DMS53 treated with DMSO at 0.1 percent for 48 hours (cell line): ENCODE measurements at regions not wholly inside any gene's neighbourhood (a gene's known extent, or its start where the extent isn't known, plus 50 kb on each side); places are given as distances from the start of the nearest gene placed in this dataset.
"Not testable (repeated sequence)": the region's sequence is repeated elsewhere in the genome, so short reads cannot be mapped to it uniquely, and the experiment has no call there.

Source experiments
- DNase-seq: peaks from one replicate; lab custom pipeline; 2025; ENCODE audit not compliant: unreplicated experiment; lab: John Stamatoyannopoulos, UW

DNA sequence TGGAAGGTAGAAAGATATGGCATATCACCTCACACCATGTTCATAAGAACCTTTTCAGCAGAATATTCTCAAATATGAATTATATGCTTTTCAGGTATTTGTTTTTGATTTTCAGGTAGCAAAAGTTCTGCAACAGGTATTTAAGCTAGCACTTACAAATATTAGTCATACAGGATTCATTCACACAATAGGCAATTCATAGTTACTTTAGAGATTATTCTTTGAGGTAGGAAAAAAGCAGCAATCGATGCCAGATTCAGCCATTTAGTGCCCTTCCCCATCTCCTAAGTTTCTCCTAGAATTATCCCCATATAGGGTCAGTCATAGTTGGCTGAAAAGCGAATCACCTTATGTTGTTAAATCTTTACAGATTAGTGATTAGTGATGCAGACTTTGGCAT, 177.4 kb upstream of the MMADHC start:
- no peak for DNase-seq

GRCh38 chr2:149763358-149763757, 175.8 kb upstream of the MMADHC start:
- DNase-seq = no peak

DNA sequence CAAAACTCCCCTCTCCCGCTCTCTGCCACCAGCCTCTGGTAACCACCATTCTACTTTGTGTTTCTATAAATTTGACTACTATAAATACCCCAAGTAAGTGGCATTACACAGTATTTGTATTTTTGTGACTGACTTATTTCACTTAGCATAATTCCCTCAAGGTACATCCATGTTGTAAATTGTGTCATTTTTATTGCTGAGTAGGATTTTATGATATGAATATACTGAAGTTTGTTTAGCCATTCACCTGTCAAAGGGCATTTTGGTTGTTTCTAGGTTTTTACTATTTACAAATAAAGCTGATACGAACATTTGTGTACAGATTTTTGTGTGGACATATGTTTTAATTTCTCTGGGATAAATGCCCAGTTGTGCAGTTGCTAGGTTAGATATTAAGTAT, 174.0 kb upstream of the MMADHC start:
- no peak for DNase-seq

DNA sequence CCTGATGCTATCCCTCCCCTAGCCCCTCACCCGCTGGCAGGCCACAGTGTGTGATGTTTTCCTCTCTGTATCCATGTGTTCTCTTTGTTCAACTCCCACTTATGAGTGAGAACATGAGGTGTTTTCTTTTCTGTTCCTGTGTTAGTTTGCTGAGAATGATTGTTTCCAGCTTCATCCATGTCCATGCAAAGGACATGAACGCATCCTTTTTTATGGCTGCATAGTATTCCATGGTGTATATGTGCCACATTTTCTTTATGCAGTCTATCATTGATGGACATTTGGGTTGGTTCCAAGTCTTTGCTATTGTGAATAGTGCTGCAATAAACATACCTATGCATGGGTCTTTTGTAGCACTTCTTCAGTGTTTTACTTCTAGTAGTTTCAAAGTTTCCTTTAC, 171.8 kb upstream of the MMADHC start:
- DNase-seq = not testable (repeated sequence)

GRCh38 chr2:149754722-149755121, 167.1 kb upstream of the MMADHC start:
- DNase-seq = not testable (repeated sequence)

GRCh38 chr2:149747456-149747855, 159.9 kb upstream of the MMADHC start:
- DNase-seq = no peak

- DNase-seq = no peak
These were observed 158.0 kb upstream of the MMADHC start for GRCh38 chr2:149745396-149746230.

DNA sequence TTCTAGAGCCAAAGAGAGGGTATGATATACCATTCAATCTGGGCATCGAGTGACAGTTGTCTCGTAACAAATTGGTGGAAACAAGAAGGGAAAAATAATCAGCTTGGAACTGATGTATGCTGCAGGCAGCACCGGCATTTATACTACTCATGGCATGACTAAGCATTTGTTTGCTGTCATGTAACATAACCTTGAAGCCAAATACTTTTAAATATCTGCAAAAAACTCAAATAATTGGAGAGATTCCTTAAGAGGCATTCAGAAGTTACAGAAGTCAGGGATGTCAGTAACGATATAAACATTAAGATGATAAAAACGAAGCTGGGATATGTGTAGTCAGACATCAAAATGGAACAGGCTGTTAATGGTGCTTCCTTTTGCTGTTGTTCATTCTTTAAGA, 157.3 kb upstream of the MMADHC start:
- DNase-seq = no peak

DNA sequence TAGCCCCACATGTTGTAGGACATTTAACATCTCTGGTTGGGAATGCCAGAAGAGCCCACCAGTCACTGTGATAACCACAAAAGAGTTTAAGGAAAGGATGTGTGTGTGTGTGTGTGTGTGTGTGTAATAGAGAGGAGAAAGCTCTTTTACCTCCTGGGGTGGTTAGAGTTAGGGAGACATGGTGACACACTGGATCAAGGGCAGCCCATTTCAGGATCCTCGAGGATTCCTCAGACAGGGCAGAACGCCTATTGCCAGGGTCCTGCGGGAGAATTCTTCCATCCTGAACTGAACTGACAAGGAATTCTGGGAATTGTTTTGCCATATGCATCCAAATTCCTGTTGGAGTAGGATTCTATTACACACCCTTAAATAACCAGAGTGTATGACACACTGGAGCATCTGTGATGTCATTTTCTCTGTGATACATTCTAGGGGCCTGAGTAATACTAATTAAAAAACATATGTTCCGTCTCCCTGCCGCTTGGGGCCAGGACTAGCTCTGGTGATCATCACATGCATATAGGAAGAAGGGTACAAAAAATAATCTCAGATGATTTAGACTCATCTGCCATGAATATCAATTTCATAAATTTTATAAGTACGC, 156.4 kb upstream of the MMADHC start:
- DNase-seq = no peak

DNA sequence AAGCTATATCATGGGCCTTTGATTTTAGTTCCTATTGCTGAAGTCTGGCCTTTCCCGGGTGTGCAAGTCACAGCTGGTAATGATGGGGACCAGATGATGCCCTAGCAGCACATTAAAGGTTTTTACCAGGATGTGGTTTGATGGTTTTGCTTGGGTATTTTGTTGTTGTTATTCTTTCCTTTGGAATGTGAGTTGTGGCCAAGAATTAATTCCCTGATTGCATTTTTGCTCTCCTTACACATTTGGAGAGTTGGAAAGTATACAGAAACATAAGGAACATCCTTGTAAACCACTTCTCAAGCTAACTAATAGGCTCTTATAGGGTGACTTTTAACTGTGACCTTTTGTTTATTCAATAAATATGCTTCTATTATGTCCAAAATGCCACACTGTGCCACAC, 154.1 kb upstream of the MMADHC start:
- DNase-seq = no peak

GRCh38 chr2:149740490-149740889, 152.9 kb upstream of the MMADHC start:
- no peak for DNase-seq

- DNase-seq = no peak
These were observed 152.3 kb upstream of the MMADHC start for GRCh38 chr2:149739883-149740265.

DNA sequence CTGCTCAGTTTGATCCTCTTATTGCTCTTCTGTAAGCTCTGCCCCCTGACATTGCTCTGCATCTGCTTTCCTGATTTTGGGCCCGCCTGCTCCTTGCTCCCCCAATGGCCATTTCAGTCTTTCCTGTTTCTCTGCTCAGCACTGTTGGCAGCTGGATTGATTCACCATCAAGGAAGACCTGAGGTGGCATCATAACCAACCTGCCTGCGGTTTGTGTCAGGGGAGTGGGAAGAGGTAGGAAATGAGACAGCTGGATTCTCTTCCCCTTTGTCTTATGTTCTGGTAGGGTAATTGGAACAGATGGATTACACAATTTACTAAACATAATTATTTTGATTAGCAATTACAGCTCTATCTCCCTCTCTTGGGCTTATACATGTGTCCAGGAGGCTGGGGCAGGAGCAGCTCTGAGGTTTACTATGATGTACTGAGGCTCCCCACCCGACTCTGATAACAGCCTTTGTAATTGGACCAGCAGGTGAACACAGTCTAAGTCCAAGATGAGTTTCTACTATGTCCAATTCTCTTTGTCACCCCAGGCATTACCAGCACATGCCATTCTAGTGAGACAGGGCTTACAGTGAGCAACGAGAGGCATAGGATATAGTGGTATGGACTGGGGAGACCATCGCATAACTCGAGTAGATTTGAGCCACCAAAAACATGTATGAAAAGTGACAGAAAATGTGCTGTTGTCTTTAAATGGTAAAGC, 151.8 kb upstream of the MMADHC start:
- no peak for DNase-seq

DNA sequence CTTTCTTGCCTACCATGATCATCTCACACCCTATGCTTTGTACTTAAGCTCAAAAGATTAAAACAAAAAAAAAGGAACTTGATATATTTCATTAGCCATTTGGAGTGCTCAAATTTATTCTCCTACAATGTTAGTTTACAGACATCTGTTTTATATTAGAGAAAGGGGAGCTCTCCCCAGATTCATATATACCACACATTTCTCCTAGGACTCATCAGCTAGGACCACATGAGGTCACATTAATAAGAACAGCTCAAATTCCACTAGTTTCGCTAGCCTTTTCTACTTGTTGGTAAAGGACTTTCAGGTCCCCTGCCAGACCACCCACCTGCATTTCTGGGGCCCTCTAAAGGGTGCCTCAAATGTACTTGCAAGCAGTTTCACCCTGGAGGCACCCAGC, 151.2 kb upstream of the MMADHC start:
- no peak for DNase-seq

GRCh38 chr2:149737896-149738295, 150.3 kb upstream of the MMADHC start:
- DNase-seq = no peak

- no peak for DNase-seq
These were observed 147.8 kb upstream of the MMADHC start for GRCh38 chr2:149735237-149735958.

DNA sequence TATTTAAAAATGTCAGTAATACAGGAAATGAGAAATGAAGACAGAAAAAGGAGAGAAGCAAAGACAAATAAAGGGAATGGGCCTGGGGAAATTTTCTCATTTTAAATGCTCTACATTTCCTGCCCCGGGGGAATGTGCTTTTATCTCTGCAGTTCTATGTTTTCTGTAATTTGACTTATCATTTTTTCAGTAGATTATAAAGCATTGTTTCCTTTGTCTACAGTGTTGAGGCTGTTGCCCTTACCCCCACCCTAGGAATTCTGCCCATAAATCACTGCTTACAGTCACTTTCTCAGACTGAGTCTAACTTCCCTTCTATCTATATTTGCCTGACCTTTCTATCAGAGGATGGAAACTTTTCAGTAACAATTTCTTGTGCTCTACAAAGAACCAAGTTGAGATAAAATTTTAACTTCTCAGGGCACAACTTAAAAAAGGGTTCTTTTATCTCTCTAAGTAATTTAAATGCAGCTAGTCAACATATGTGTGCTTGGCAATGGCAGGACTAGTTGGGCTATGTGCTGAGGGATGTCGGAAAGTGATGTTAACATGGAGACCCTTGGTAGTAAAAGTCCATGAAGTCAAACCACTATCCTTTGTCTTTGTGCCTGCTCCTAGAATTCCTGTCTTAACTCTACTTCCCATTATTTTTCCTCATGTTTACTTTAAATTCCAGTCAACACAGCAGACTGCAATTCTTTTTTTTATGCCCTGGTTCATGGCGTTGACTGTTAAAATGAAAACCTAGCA, 146.5 kb upstream of the MMADHC start:
- DNase-seq = no peak

- DNase-seq = no peak
These were observed 145.2 kb upstream of the MMADHC start for GRCh38 chr2:149732730-149733290.

GRCh38 chr2:149732001-149732685, 144.6 kb upstream of the MMADHC start:
- DNase-seq = no peak

- no peak for DNase-seq
These were observed 143.5 kb upstream of the MMADHC start for GRCh38 chr2:149731079-149731478.
